GM19099 (cell line): ENCODE measurements at regions not wholly inside any gene's neighbourhood (a gene's known extent, or its start where the extent isn't known, plus 50 kb on each side); places are given as distances from the start of the nearest gene placed in this dataset.

Source experiments
- POLR2A ChIP-seq: IDR thresholded peaks from 3 replicates; pipeline ENCODE4 v1.6.1; 2011; ENCODE audit warnings: low read depth; ENCODE audit not compliant: insufficient read length; ENCODE audit errors: extremely low read depth

DNA sequence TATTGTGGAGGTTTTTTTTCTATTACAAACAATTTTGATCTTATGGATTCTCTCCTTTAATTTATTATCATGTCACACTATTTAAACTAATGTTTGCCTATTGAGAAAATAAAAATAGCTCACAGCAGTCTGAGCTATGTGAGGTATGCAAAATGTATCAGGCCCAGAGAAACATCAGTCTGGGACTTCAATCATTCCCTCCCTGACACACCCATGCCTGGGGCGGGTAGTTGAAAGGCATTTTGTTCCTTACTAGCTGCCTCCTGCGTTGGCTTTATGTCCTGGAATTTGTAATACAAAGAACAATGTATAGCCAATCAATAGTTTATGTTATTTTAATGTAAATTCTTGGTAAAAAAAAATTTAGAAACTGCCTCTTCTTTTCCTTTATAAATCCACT lies 403.3 kb downstream of the EPM2A start:
- TF ChIP-seq POLR2A = no peak

DNA sequence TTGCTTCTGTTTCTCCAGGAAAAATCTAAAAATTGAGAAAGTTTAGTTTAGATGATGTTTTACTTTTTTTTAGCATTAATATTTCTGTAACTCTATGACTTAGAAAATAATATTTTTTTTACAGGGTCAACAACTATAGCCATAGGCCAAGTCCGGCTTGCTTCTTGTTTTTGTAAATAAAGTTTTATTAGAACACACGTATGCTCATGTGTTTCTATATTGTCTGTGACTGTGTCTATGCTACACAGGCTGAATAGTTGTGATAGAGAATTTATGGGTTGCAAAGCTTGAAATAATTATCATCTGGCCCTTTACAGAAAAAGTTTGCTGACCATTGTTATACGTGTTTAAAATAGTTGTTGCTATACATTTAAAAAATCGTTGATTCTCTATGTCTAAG lies 399.2 kb downstream of the EPM2A start:
- no peak for TF ChIP-seq POLR2A

- TF ChIP-seq POLR2A = no peak
Measured at GRCh38 chr6:145339089-145339488, 396.2 kb downstream of the EPM2A start.

DNA sequence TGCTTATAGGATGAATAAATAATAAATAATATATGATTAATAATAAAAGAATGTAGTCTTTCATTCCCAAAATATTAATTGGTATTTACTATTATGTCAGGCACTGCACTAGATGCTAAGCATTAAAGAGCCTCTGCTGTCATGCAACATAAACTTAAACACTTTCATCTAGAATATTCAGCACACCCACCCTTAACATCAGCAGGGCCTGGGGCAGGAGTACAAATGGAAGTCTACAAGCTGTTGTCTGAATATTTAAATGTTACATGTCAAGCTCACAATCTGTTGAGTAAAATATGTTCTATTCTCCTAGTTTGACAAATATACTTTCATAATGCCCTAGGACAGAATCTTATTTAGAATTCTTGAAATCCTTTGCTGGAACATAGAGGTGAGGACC lies 395.1 kb downstream of the EPM2A start:
- TF ChIP-seq POLR2A = no peak

DNA sequence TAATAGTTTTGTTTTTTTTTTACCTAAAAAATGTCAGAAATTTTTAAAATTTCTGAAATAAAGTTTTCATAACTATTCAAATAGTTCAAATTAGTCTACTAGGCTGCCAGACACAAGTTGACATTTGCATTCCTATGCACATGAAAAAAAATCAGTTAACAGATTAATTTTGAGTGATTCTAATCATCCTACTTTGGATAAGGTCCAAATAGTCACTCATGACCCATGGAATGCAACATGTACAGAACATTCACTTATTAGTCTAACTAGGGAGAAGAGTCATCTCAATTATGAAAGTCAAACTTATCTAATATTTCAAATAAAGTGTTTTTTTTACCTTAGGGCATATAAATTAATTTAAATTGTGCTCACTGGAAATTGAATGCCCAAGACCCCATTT lies 390.2 kb downstream of the EPM2A start:
- no peak for TF ChIP-seq POLR2A

DNA sequence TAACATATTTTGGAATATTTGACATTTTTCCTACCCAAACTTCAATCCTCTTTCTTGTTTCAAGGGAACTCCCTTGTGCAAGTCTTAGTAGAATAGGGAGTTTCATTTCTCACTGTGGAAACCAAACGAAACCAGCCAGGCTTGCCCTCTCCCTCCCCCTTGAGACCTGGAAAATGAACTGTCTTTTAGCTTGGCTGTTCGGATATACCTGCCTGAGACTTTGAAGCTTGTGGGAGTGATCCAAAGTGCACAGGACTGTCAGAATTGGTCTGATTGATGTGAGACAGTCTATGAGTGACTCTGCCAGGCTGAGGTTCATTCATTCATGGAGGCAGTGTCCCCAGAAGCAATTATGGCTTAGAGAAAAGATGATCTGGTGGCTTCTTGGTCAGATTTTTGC lies 388.1 kb downstream of the EPM2A start:
- TF ChIP-seq POLR2A = no peak

DNA sequence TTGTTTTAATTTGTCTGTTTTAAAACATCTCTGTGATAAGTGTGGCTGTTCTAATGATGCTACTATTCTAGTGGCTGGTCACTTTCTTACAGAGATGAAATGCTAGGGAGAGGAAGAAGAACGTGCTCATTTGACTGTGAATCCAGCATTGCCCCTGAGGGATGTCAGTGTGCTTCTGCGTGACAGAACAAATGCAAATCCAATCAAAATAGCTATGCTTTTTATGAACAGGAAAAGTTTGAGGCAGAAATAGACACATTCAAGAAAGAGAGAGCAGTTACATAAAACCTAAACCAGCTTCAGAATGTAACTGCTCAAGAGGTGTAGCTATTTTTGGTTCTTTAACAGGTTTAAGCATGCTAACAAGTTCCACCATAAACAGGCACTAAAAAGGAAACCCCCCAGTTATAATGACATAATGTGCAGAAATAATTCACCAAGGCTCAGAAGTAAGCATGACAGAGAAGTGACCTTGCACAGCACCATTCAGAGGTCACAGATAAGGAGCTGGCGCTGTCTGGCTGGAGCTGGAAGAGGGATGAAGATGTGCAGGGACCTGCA lies 385.3 kb downstream of the EPM2A start:
- no peak for TF ChIP-seq POLR2A

DNA sequence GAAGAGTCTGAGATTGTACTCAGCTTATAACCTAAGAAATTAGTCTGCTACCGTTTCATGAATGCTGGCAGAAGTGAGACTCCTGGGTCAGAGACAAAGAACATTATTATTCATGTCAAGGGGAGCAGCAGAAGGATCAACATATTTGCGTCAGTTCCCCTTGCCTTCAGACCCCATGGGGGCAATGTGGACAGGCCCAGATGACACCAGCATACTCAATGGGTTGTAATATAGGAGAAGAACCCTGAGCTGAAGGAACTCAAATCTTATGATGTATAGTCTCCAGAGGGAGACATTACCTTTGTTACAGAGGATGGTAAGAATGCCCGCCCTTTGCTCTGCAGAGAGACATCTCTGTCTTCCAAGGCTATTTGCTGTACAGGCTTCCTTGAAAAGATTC lies 384.4 kb downstream of the EPM2A start:
- no peak for TF ChIP-seq POLR2A

GRCh38 chr6:145352382-145353080 lies 382.8 kb downstream of the EPM2A start:
- TF ChIP-seq POLR2A = no peak

GRCh38 chr6:145360865-145361264 lies 374.5 kb downstream of the EPM2A start:
- TF ChIP-seq POLR2A = no peak

DNA sequence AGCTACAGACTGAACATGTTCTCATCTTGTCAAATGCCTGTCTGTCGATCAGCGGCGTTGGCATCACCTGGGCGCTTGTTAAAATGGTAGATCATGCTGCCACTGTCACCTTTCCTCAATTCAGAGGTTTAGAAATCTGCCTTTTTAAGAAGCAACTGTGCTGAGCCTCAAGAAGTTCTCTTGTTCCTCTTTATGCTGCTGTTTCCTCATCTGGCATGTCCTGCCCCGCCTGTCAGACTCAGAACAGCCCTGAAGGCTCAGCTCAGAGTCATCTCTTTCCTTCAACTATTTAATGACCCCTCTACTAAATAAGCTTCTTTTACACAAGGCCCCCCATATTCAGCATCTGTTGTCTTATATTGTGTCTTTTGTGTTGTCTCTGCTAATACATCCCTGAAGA lies 368.2 kb downstream of the EPM2A start:
- no peak for TF ChIP-seq POLR2A

GRCh38 chr6:145368075-145368474 lies 367.2 kb downstream of the EPM2A start:
- TF ChIP-seq POLR2A = no peak

DNA sequence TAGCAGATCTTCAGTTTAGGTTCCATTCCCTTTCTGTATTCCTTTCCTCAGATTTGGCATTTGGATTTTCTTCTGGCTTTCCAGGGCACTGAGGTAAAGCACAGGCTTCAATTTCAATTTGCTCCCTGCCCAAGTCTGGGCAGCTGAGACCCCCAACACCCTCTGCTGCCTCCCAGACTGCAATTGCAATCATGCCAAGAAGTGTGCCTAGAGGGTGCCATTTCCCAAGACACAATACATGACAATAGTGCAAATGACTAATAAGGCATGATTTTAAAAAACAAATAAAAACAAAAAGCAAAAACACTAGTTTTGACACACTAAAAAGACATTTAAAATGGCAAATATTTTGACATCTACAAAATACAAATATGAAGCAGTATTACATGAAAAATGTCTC lies 364.8 kb downstream of the EPM2A start:
- TF ChIP-seq POLR2A = no peak

GRCh38 chr6:145372671-145373151 lies 362.6 kb downstream of the EPM2A start:
- no peak for TF ChIP-seq POLR2A

DNA sequence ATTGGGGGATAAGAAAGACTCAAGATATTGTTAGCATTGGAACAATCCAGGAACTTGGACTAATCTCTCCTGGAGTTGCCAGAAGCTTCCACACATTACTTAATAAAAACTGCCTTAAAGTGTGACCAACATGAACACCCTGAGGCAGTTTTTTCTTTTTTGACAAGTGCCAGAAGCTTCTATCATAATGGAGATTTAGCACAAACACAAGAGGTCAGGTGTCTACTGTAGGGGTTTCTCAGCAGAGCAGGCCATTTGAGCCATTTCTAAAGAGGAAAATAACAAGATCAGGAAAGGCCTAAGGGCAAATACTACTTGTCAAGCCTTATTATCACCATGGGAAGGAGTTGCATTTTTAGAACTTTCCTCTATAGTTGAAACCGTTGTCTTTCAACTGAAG lies 361.5 kb downstream of the EPM2A start:
- no peak for TF ChIP-seq POLR2A

GRCh38 chr6:145374570-145374969 lies 360.8 kb downstream of the EPM2A start:
- TF ChIP-seq POLR2A = no peak

GRCh38 chr6:145375502-145375901 lies 359.8 kb downstream of the EPM2A start:
- no peak for TF ChIP-seq POLR2A

DNA sequence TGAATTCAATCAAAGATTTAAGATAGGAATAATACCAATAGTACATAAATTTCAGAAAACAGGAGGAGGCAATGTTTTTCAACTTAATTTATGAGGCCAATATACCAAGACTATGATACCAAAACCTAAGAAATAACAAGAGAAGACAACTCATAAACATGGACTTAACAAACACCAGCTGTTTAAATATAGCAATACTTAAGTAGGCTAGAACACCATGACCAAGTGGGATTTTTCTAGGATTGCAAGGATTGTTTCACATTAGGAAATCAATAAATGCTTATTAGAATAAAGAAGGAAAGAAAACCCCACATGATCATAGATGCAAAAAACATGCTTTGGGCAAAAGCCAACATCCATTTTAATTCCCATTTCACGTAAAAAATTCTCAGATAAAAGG lies 355.1 kb downstream of the EPM2A start:
- no peak for TF ChIP-seq POLR2A

- TF ChIP-seq POLR2A = no peak
Measured at GRCh38 chr6:145381941-145382340, 353.4 kb downstream of the EPM2A start.
